ENCODE measurements at regions not wholly inside any gene's neighbourhood (a gene's known extent, or its start where the extent isn't known, plus 50 kb on each side); places are given as distances from the start of the nearest gene placed in this dataset.

- TF ChIP-seq POLR2A (IDR thresholded peaks at IDR 0.05) (no peak), CTCF (IDR thresholded peaks at IDR 0.05) (no peak), EP300 (IDR thresholded peaks at IDR 0.05) (no peak)
- Histone ChIP-seq H3K4me3 (no peak overlapping the region), H3K4me1 (ENCODE audit: insufficient read depth) (no peaks in the 10 kb centered on the region), H3K27ac (no peak overlapping the region), H3K36me3 (no peaks in the 10 kb centered on the region), H3K27me3 (no peaks in the 10 kb centered on the region), H3K9me3 (no peaks in the 10 kb centered on the region)
- 75 to 79% (median 77%) methylated on average over 3 of the region's 3 CpGs for whole genome bisulfite sequencing, 3 donors
- DNase-seq: no peak
- intact Hi-C loops (cut with DNase I): no loop called here
Observed at GRCh38 chr11:92296138-92296515, 71.5 kb downstream of the FAT3 start.

GRCh38 chr11:92297567-92298553 is 73.2 kb downstream of the FAT3 start:
- WGBS, 3 donors: 47 to 55% (median 51%) methylated on average over 3 of the region's 3 CpGs
- H3K36me3 ChIP-seq: no peaks in the 10 kb centered on the region
- no peaks in the 10 kb centered on the region for H3K27me3 ChIP-seq
- H3K9me3 ChIP-seq: no peaks in the 10 kb centered on the region
- TF ChIP-seq EP300 (IDR thresholded peaks at IDR 0.05): no peak
- TF ChIP-seq POLR2A (IDR thresholded peaks at IDR 0.05): no peak
- TF ChIP-seq CTCF (IDR thresholded peaks at IDR 0.05): no peak
- intact Hi-C loops (cut with DNase I): no loop called here
- no peaks in the 10 kb centered on the region for H3K4me1 ChIP-seq (ENCODE audit: insufficient read depth)
- no peak overlapping the region for H3K27ac ChIP-seq
- H3K4me3 ChIP-seq: no peak overlapping the region
- DNase-seq: no peak

- TF ChIP-seq POLR2A (IDR thresholded peaks at IDR 0.05) (no peak), EP300 (IDR thresholded peaks at IDR 0.05) (no peak), CTCF (IDR thresholded peaks at IDR 0.05) (no peak)
- H3K27ac ChIP-seq: no peak overlapping the region
- no peaks in the 10 kb centered on the region for H3K9me3 ChIP-seq
- WGBS, 3 donors: 80 to 94% (median 86%) methylated on average over 2 of the region's 2 CpGs
- no peak for DNase-seq
- H3K27me3 ChIP-seq: no peaks in the 10 kb centered on the region
- no peaks in the 10 kb centered on the region for H3K36me3 ChIP-seq
- H3K4me1 ChIP-seq (ENCODE audit: insufficient read depth): no peaks in the 10 kb centered on the region
- no peak overlapping the region for H3K4me3 ChIP-seq
- intact Hi-C loops (cut with DNase I): no loop called here
Observed at GRCh38 chr11:92300876-92301275, 76.3 kb downstream of the FAT3 start.

- 87 to 95% (median 94%) methylated on average over 4 of the region's 4 CpGs for WGBS, 3 donors
- H3K4me3 ChIP-seq: no peak overlapping the region
- H3K4me1 ChIP-seq (ENCODE audit: insufficient read depth): no peaks in the 10 kb centered on the region
- TF ChIP-seq EP300 (IDR thresholded peaks at IDR 0.05): no peak
- DNase-seq: no peak
- H3K27ac ChIP-seq: no peak overlapping the region
- H3K36me3 ChIP-seq: no peaks in the 10 kb centered on the region
- H3K9me3 ChIP-seq: no peaks in the 10 kb centered on the region
- no peaks in the 10 kb centered on the region for H3K27me3 ChIP-seq
- intact Hi-C loops (cut with DNase I): no loop called here
Observed at GRCh38 chr11:92302770-92303169, 78.2 kb downstream of the FAT3 start.

- Histone ChIP-seq H3K27ac (no peak overlapping the region), H3K4me1 (ENCODE audit: insufficient read depth) (no peaks in the 10 kb centered on the region), H3K27me3 (no peaks in the 10 kb centered on the region), H3K4me3 (no peak overlapping the region), H3K9me3 (no peaks in the 10 kb centered on the region), H3K36me3 (no peaks in the 10 kb centered on the region)
- no peak for DNase-seq
- intact Hi-C loops (cut with DNase I): no loop called here
- TF ChIP-seq CTCF (IDR thresholded peaks at IDR 0.05) (no peak), EP300 (IDR thresholded peaks at IDR 0.05) (no peak), POLR2A (IDR thresholded peaks at IDR 0.05) (no peak)
- WGBS, 3 donors: 77 to 91% (median 83%) methylated on average over 1 of the region's 1 CpG
Observed at GRCh38 chr11:92304271-92304670, 79.7 kb downstream of the FAT3 start.
